ENCODE measurements at regions not wholly inside any gene's neighbourhood (a gene's known extent, or its start where the extent isn't known, plus 50 kb on each side); places are given as distances from the start of the nearest gene placed in this dataset.

GRCh38 chr10:31720546-31720945 is 208.1 kb downstream of the ARHGAP12 start:
- Histone ChIP-seq H3K36me3 (ENCODE audit: control insufficient read depth in 4 of 4, insufficient read depth in 3 of 4, low read depth in 1 of 4, low read length in 3 of 4) (no peaks in the 10 kb centered on the region), H3K4me1 (ENCODE audit: control insufficient read depth in 4 of 4, insufficient read depth in 4 of 4, low read length in 3 of 4) (no peaks in the 10 kb centered on the region), H3K4me3 (ENCODE audit: low read depth in 1 of 3, low read length in 3 of 3) (no peak overlapping the region), H3K27ac (ENCODE audit: low read depth in 1 of 2, low read length in 2 of 2) (no peak overlapping the region), H3K27me3 (ENCODE audit: control insufficient read depth in 4 of 4, insufficient read depth in 4 of 4, low read length in 3 of 4) (no peaks in the 10 kb centered on the region), H3K9ac (ENCODE audit: low read depth in 1 of 2, low read length in 2 of 2) (no peak overlapping the region), H3K9me3 (ENCODE audit: control insufficient read depth in 4 of 4, low read length in 3 of 4) (no peaks in the 10 kb centered on the region)
- WGBS = 77% methylated on average over 1 of the region's 1 CpG
- no peak for DNase-seq (ENCODE audit: low spot score)
- TF ChIP-seq TAF1 (conservative IDR thresholded peaks at IDR 0.05) (no peak), MAX (IDR thresholded peaks at IDR 0.05) (no peak), FOXA2 (IDR thresholded peaks at IDR 0.05) (no peak), SP1 (IDR thresholded peaks at IDR 0.05) (no peak), HNF4A (conservative IDR thresholded peaks at IDR 0.05) (no peak)

GRCh38 chr10:31709476-31709875 is 219.2 kb downstream of the ARHGAP12 start:
- H3K27me3 ChIP-seq (ENCODE audit: control insufficient read depth in 4 of 4, insufficient read depth in 4 of 4, low read length in 3 of 4) = peaks cover 0 to 4% (median 0%) of the 10 kb centered on the region in 4 donors
- DNase-seq (ENCODE audit: low spot score) = no peak

More at GRCh38 chr10:31709476-31709875, 219.2 kb downstream of the ARHGAP12 start:
- Histone ChIP-seq H3K4me3 (ENCODE audit: low read depth in 1 of 3, low read length in 3 of 3) (no peak overlapping the region), H3K9ac (ENCODE audit: low read depth in 1 of 2, low read length in 2 of 2) (no peak overlapping the region), H3K36me3 (ENCODE audit: control insufficient read depth in 4 of 4, insufficient read depth in 3 of 4, low read depth in 1 of 4, low read length in 3 of 4) (no peaks in the 10 kb centered on the region), H3K4me1 (ENCODE audit: control insufficient read depth in 4 of 4, insufficient read depth in 4 of 4, low read length in 3 of 4) (peaks cover 0 to 12% (median 4%) of the 10 kb centered on the region in 4 donors), H3K27ac (ENCODE audit: low read depth in 1 of 2, low read length in 2 of 2) (no peak overlapping the region), H3K9me3 (ENCODE audit: control insufficient read depth in 4 of 4, low read length in 3 of 4) (peaks cover 0 to 4% (median 1%) of the 10 kb centered on the region in 4 donors)
- no peak for TF ChIP-seq FOXA2 (IDR thresholded peaks at IDR 0.05)
- TF ChIP-seq REST (IDR thresholded peaks at IDR 0.05) = no peak
- no peak for TF ChIP-seq ATF3 (IDR thresholded peaks at IDR 0.05)
- no peak for TF ChIP-seq EGR1 (IDR thresholded peaks at IDR 0.05; ENCODE audit: low read depth in 2 of 2)
- TF ChIP-seq RAD21 (IDR thresholded peaks at IDR 0.05) = no peak
- TF ChIP-seq HNF4G (IDR thresholded peaks at IDR 0.05) = no peak
- TF ChIP-seq YY1 (IDR thresholded peaks at IDR 0.05) = no peak
- TF ChIP-seq HNF4A (conservative IDR thresholded peaks at IDR 0.05) = no peak
- TF ChIP-seq JUND (IDR thresholded peaks at IDR 0.05) = no peak
- TF ChIP-seq SP1 (IDR thresholded peaks at IDR 0.05) = no peak
- TF ChIP-seq MAX (IDR thresholded peaks at IDR 0.05) = no peak
- no peak for TF ChIP-seq CTCF (IDR thresholded peaks at IDR 0.05; ENCODE audit: low read depth, low read length, missing input control)
- no peak for TF ChIP-seq ZBTB33 (IDR thresholded peaks at IDR 0.05)
- no peak for TF ChIP-seq GABPA (IDR thresholded peaks at IDR 0.05 in 1 of 2, conservative IDR thresholded peaks at IDR 0.05 in 1 of 2)
- TF ChIP-seq TAF1 (conservative IDR thresholded peaks at IDR 0.05) = no peak
- TF ChIP-seq RXRA (IDR thresholded peaks at IDR 0.05) = no peak
